IMR-90 (cell line): ENCODE measurements at regions not wholly inside any gene's neighbourhood (a gene's known extent, or its start where the extent isn't known, plus 50 kb on each side); places are given as distances from the start of the nearest gene placed in this dataset.

ENCODE experiments used
- ATAC-seq: fragments of 200-7000 bp; cut with Tn5 transposase; 2 replicates; pipeline ENCODE4 v1.9.1; 2020; ENCODE audit warnings: low read depth, mild to moderate bottlenecking, moderate library complexity
- BruUV-seq: library from RNA; stranded (reverse); fragments of 400-500 nt; replicated peaks from 2 replicates; lab custom pipeline; 2021; lab: Mats Ljungman, UMichigan
- CTCF ChIA-PET: fragments of 300-600 bp; formaldehyde crosslinking; extraction: SDS; loops from one replicate; lab custom pipeline; 2021; ENCODE audit warnings: antibody characterized with exemption; lab: Yijun Ruan, JAX
- POLR2A ChIA-PET: fragments of 300-600 bp; sonication (Branson Sonifier 250); formaldehyde crosslinking; loops from one replicate; lab custom pipeline; 2022; ENCODE audit warnings: antibody characterized with exemption; ENCODE audit not compliant: unreplicated experiment; lab: Charles Lee
- DNase-seq: peaks from one replicate; pipeline ENCODE4 v3.0.0; 2013
- H2AFZ ChIP-seq: replicated peaks from 2 replicates; pipeline ENCODE3; 2013; ENCODE audit warnings: low read length, mild to moderate bottlenecking; ENCODE audit not compliant: poor library complexity
- H2AK5ac ChIP-seq: 2 replicates; pipeline ENCODE4 v1.6.1; 2013; ENCODE audit warnings: low read depth, low read length, inconsistent platforms
- H2AK9ac ChIP-seq: replicated peaks from 2 replicates; pipeline ENCODE3; 2013; ENCODE audit warnings: mild to moderate bottlenecking, low read depth, low read length, moderate library complexity; ENCODE audit not compliant: poor library complexity
- H2BK120ac ChIP-seq: 2 replicates; pipeline ENCODE4 v1.6.1; 2013; ENCODE audit warnings: low read depth, low read length, inconsistent platforms
- H2BK15ac ChIP-seq: 3 replicates; pipeline ENCODE4 v1.6.1; 2013; ENCODE audit warnings: low read depth, low read length, inconsistent platforms
- H2BK20ac ChIP-seq: 2 replicates; pipeline ENCODE4 v1.6.1; 2013; ENCODE audit warnings: low read depth, mild to moderate bottlenecking, inconsistent platforms, low read length, moderate library complexity
- H2BK5ac ChIP-seq: 2 replicates; pipeline ENCODE4 v1.6.1; 2013; ENCODE audit warnings: mild to moderate bottlenecking, low read depth, low read length, inconsistent platforms; ENCODE audit not compliant: poor library complexity, severe bottlenecking
- H3K14ac ChIP-seq: replicated peaks from 2 replicates; pipeline ENCODE4 v1.6.1; 2013; ENCODE audit warnings: low read depth, low read length, inconsistent platforms
- H3K18ac ChIP-seq: 2 replicates; pipeline ENCODE4 v1.6.1; 2013; ENCODE audit warnings: low read depth, low read length, control low read depth
- H3K23ac ChIP-seq: 2 replicates; pipeline ENCODE4 v1.6.1; 2013; ENCODE audit warnings: low read depth, low read length, inconsistent platforms
- H3K27ac ChIP-seq: 2 replicates; pipeline ENCODE4 v1.5.1; 2013; ENCODE audit warnings: mild to moderate bottlenecking, control low read depth, low read length; ENCODE audit not compliant: insufficient read depth
- H3K27me3 ChIP-seq: 2 replicates; pipeline ENCODE4 v1.6.1; 2013; ENCODE audit warnings: low read length; ENCODE audit not compliant: control insufficient read depth, insufficient read depth
- H3K36me3 ChIP-seq: 2 replicates; pipeline ENCODE4 v1.6.1; 2013; ENCODE audit warnings: low read length, mixed read lengths; ENCODE audit not compliant: control insufficient read depth, insufficient read depth
- H3K4ac ChIP-seq: 2 replicates; pipeline ENCODE4 v1.6.1; 2013; ENCODE audit warnings: low read depth, low read length, inconsistent platforms
- H3K4me1 ChIP-seq: 2 replicates; pipeline ENCODE4 v1.6.1; 2013; ENCODE audit warnings: low read length, mixed read lengths; ENCODE audit not compliant: control insufficient read depth, insufficient read depth
- H3K4me2 ChIP-seq: 2 replicates; pipeline ENCODE4 v1.6.1; 2013; ENCODE audit warnings: low read depth, mild to moderate bottlenecking, control low read depth, low read length, moderate library complexity
- H3K4me3 ChIP-seq: 2 replicates; pipeline ENCODE4 v1.5.1; 2013; ENCODE audit warnings: low read depth, mild to moderate bottlenecking, control low read depth, low read length, moderate library complexity; ENCODE audit not compliant: insufficient read depth
- H3K56ac ChIP-seq: 2 replicates; pipeline ENCODE4 v1.6.1; 2013; ENCODE audit warnings: low read length, inconsistent platforms; ENCODE audit not compliant: insufficient read depth; ENCODE audit errors: extremely low read depth
- H3K79me1 ChIP-seq, 2 experiments: 2 replicates each; pipeline ENCODE4 v1.6.1; 2013; ENCODE audit warnings: low read length in 2 of 2, inconsistent platforms in 1 of 2, low read depth in 1 of 2
- H3K9ac ChIP-seq: 2 replicates; pipeline ENCODE4 v1.6.1; 2013; ENCODE audit warnings: low read depth, low read length, control low read depth
- H3K9me1 ChIP-seq: 2 replicates; pipeline ENCODE4 v1.6.1; 2013; ENCODE audit warnings: low read length, inconsistent platforms; ENCODE audit not compliant: insufficient read depth
- H3K9me3 ChIP-seq: 2 replicates; pipeline ENCODE4 v1.6.1; 2013; ENCODE audit warnings: low read length; ENCODE audit not compliant: control insufficient read depth, insufficient read depth
- H4K20me1 ChIP-seq: 2 replicates; pipeline ENCODE4 v1.6.1; 2013; ENCODE audit warnings: low read length, inconsistent platforms; ENCODE audit not compliant: insufficient read depth
- H4K5ac ChIP-seq: 2 replicates; pipeline ENCODE4 v1.6.1; 2013; ENCODE audit warnings: mild to moderate bottlenecking, low read depth, low read length, control low read depth
- H4K8ac ChIP-seq, 2 experiments: 2 replicates each; pipeline ENCODE4 v1.6.1; 2013; ENCODE audit warnings: low read depth in 2 of 2, low read length in 2 of 2, control low read depth in 1 of 2, inconsistent platforms in 1 of 2
- H4K91ac ChIP-seq: 2 replicates; pipeline ENCODE4 v1.6.1; 2013; ENCODE audit warnings: low read depth, low read length, inconsistent platforms; ENCODE audit not compliant: insufficient read depth
- BHLHE40 ChIP-seq: fragments of 150-350 bp; IDR thresholded peaks from 2 replicates; pipeline ENCODE4 v1.6.1; 2016; ENCODE audit warnings: mild to moderate bottlenecking, low read depth, low read length
- CEBPB ChIP-seq: IDR thresholded peaks from 2 replicates; pipeline ENCODE4 v1.6.1; 2012; ENCODE audit warnings: low read depth, low read length, improper control_type of control experiment
- CHD1 ChIP-seq: IDR thresholded peaks from 2 replicates; pipeline ENCODE4 v1.6.1; 2012; ENCODE audit warnings: low read depth, low read length, improper control_type of control experiment
- FOS ChIP-seq: fragments of 150-350 bp; IDR thresholded peaks from 2 replicates; pipeline ENCODE4 v1.6.1; 2016; ENCODE audit warnings: low read depth, low read length
- MAFK ChIP-seq: IDR thresholded peaks from 2 replicates; pipeline ENCODE4 v1.6.1; 2012; ENCODE audit warnings: low read depth, low read length, improper control_type of control experiment
- MAZ ChIP-seq: IDR thresholded peaks from 2 replicates; pipeline ENCODE4 v1.6.1; 2012; ENCODE audit warnings: low read depth, mild to moderate bottlenecking, low read length, improper control_type of control experiment, moderate library complexity, borderline replicate concordance
- MXI1 ChIP-seq: IDR thresholded peaks from 2 replicates; pipeline ENCODE4 v1.6.1; 2012; ENCODE audit warnings: low read depth, mild to moderate bottlenecking, low read length, moderate library complexity, borderline replicate concordance
- NFE2L2 ChIP-seq: fragments of 150-350 bp; IDR thresholded peaks from 2 replicates; pipeline ENCODE4 v1.6.1; 2016; ENCODE audit warnings: low read depth, mild to moderate bottlenecking, low read length
- POLR2A ChIP-seq: IDR thresholded peaks from 2 replicates; pipeline ENCODE4 v1.6.1; 2012; ENCODE audit warnings: mild to moderate bottlenecking, low read depth, low read length
- RAD21 ChIP-seq: IDR thresholded peaks from 2 replicates; pipeline ENCODE4 v1.6.1; 2012; ENCODE audit warnings: low read length, improper control_type of control experiment
- RCOR1 ChIP-seq: IDR thresholded peaks from 2 replicates; pipeline ENCODE4 v1.6.1; 2012; ENCODE audit warnings: mild to moderate bottlenecking, low read length, improper control_type of control experiment; ENCODE audit not compliant: insufficient replicate concordance
- RFX5 ChIP-seq: IDR thresholded peaks from 2 replicates; pipeline ENCODE4 v1.8.0; 2012; ENCODE audit warnings: low read depth, mild to moderate bottlenecking, low read length, moderate library complexity
- SMC3 ChIP-seq: fragments of 150-350 bp; IDR thresholded peaks from 2 replicates; pipeline ENCODE4 v1.6.1; 2016; ENCODE audit warnings: low read depth, mild to moderate bottlenecking, antibody characterized with exemption, low read length, moderate library complexity
- USF2 ChIP-seq: fragments of 150-350 bp; IDR thresholded peaks from 2 replicates; pipeline ENCODE4 v1.6.1; 2017; ENCODE audit warnings: mild to moderate bottlenecking, antibody characterized with exemption, low read length, low read depth
- WGBS, 2 experiments: methylation state at CpG; one replicate each; pipeline versions ENCODE4 v1.1.5 to v1.1.7; 2013; ENCODE audit warnings: missing lambda C conversion rate in 2 of 2; ENCODE audit not compliant: insufficient read length in 1 of 2; ENCODE audit errors: extremely low coverage in 2 of 2; 5-methylcytosine and 5-hydroxymethylcytosine counted together
- dilution Hi-C: fragments of 300-500 bp; cut with HindIII; formaldehyde crosslinking; loops from one replicate; pipeline ENCODE4 v1.14.3; 2018; ENCODE audit warnings: low sequenced_read_pairs; ENCODE audit not compliant: unreplicated experiment
- in situ Hi-C: fragments of 300-500 bp; cut with MboI; formaldehyde crosslinking; loops from 3 replicates; pipeline ENCODE4 v1.14.3; 2019; ENCODE audit warnings: low sequenced_read_pairs, inconsistent platforms, mixed read lengths
- intact Hi-C: fragments of 100-400 bp; cut with micrococcal nuclease; formaldehyde crosslinking; loops from 2 replicates; pipeline ENCODE4 v1.10.0; 2022
- TF ChIP-seq, protein P1 (sequence below): fragments of 150-350 bp; IDR thresholded peaks from 2 replicates; pipeline ENCODE4 v1.6.1; 2016; ENCODE audit warnings: low read depth, mild to moderate bottlenecking, low read length, moderate library complexity, borderline replicate concordance
- TF ChIP-seq, protein P2 (sequence below): conservative IDR thresholded peaks from 2 replicates; pipeline ENCODE4 v1.5.1; 2012; ENCODE audit warnings: mild to moderate bottlenecking, low read depth, low read length, improper control_type of control experiment

- H2BK120ac ChIP-seq = no peak overlapping the region
These were observed 62.8 kb upstream of the GRIA3 start for GRCh38 chrX:123121241-123121640.

More at GRCh38 chrX:123121241-123121640, 62.8 kb upstream of the GRIA3 start:
- intact Hi-C loops (no loop called here), in situ Hi-C loops (no loop called here), dilution Hi-C loops (no loop called here)
- Histone ChIP-seq H3K23ac (no peak overlapping the region), H3K4me2 (no peak overlapping the region), H3K14ac (no peak overlapping the region), H4K8ac (no peak overlapping the region), H4K5ac (no peak overlapping the region), H3K27me3 (no peaks in the 10 kb centered on the region), H3K27ac (no peak overlapping the region), H3K9ac (no peak overlapping the region), H2AK9ac (no peak overlapping the region), H3K4me3 (no peak overlapping the region), H3K9me3 (no peaks in the 10 kb centered on the region), H3K36me3 (no peaks in the 10 kb centered on the region), H2BK20ac (no peak overlapping the region), H2BK15ac (no peak overlapping the region), H2AK5ac (no peak overlapping the region), H4K91ac (no peak overlapping the region), H3K4ac (no peak overlapping the region), H3K4me1 (no peaks in the 10 kb centered on the region), H3K79me1 (no peaks in the 10 kb centered on the region), H3K9me1 (no peaks in the 10 kb centered on the region), H3K18ac (no peak overlapping the region), H4K20me1 (no peaks in the 10 kb centered on the region), H2BK5ac (no peak overlapping the region), H2AFZ (no peak overlapping the region), H3K56ac (no peak overlapping the region)
- no peak for ATAC-seq
- ChIA-PET POLR2A (no interaction called here), CTCF (no interaction called here)
- WGBS, 2 experiments = 75% methylated on average over 2 of the region's 6 CpGs; no CpG with 5 or more reads in 1 of the 2 experiments
- TF ChIP-seq RFX5 (no peak), BHLHE40 (no peak), RAD21 (no peak), NFE2L2 (no peak), MAZ (no peak), FOS (no peak), MAFK (no peak), POLR2A (no peak), SMC3 (no peak), CEBPB (no peak), RCOR1 (no peak), MXI1 (no peak), USF2 (no peak), CHD1 (no peak)
- TF ChIP-seq, protein P1, sequence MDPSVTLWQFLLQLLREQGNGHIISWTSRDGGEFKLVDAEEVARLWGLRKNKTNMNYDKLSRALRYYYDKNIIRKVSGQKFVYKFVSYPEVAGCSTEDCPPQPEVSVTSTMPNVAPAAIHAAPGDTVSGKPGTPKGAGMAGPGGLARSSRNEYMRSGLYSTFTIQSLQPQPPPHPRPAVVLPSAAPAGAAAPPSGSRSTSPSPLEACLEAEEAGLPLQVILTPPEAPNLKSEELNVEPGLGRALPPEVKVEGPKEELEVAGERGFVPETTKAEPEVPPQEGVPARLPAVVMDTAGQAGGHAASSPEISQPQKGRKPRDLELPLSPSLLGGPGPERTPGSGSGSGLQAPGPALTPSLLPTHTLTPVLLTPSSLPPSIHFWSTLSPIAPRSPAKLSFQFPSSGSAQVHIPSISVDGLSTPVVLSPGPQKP = no peak
- TF ChIP-seq, protein P2, sequence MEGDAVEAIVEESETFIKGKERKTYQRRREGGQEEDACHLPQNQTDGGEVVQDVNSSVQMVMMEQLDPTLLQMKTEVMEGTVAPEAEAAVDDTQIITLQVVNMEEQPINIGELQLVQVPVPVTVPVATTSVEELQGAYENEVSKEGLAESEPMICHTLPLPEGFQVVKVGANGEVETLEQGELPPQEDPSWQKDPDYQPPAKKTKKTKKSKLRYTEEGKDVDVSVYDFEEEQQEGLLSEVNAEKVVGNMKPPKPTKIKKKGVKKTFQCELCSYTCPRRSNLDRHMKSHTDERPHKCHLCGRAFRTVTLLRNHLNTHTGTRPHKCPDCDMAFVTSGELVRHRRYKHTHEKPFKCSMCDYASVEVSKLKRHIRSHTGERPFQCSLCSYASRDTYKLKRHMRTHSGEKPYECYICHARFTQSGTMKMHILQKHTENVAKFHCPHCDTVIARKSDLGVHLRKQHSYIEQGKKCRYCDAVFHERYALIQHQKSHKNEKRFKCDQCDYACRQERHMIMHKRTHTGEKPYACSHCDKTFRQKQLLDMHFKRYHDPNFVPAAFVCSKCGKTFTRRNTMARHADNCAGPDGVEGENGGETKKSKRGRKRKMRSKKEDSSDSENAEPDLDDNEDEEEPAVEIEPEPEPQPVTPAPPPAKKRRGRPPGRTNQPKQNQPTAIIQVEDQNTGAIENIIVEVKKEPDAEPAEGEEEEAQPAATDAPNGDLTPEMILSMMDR = no peak
- no TSS peak for BruUV-seq
- no peak for DNase-seq
